ENCODE measurements at regions not wholly inside any gene's neighbourhood (a gene's known extent, or its start where the extent isn't known, plus 50 kb on each side); places are given as distances from the start of the nearest gene placed in this dataset.
"Not testable (repeated sequence)": the region's sequence is repeated elsewhere in the genome, so short reads cannot be mapped to it uniquely, and the experiment has no call there.

- no peak for DNase-seq (ENCODE audit: low spot score)
- no peak overlapping the region for H3K27ac Mint-ChIP-seq (ENCODE audit: unreplicated experiment)
- no peak for TF ChIP-seq CTCF (IDR thresholded peaks at IDR 0.05; ENCODE audit: unreplicated experiment)
- no peak overlapping the region for H3K4me3 Mint-ChIP-seq (ENCODE audit: unreplicated experiment)
- H3K27me3 Mint-ChIP-seq (ENCODE audit: unreplicated experiment): peaks cover 1% of the 10 kb centered on the region
- H3K36me3 Mint-ChIP-seq (ENCODE audit: low read depth, unreplicated experiment): no peaks in the 10 kb centered on the region
- H3K9me3 Mint-ChIP-seq (ENCODE audit: unreplicated experiment): no peaks in the 10 kb centered on the region
- no peaks in the 10 kb centered on the region for H3K4me1 Mint-ChIP-seq (ENCODE audit: unreplicated experiment)
These were observed 341.7 kb upstream of the UBE2E2 start for GRCh38 chr3:22861426-22861825.

- TF ChIP-seq CTCF (IDR thresholded peaks at IDR 0.05; ENCODE audit: unreplicated experiment): no peak
- no peaks in the 10 kb centered on the region for H3K36me3 Mint-ChIP-seq (ENCODE audit: low read depth, unreplicated experiment)
- peaks cover 1% of the 10 kb centered on the region for H3K27me3 Mint-ChIP-seq (ENCODE audit: unreplicated experiment)
- H3K9me3 Mint-ChIP-seq (ENCODE audit: unreplicated experiment): no peaks in the 10 kb centered on the region
- DNase-seq (ENCODE audit: low spot score): no peak
- no peaks in the 10 kb centered on the region for H3K4me1 Mint-ChIP-seq (ENCODE audit: unreplicated experiment)
- no peak overlapping the region for H3K4me3 Mint-ChIP-seq (ENCODE audit: unreplicated experiment)
- H3K27ac Mint-ChIP-seq (ENCODE audit: unreplicated experiment): no peak overlapping the region
These were observed 341.0 kb upstream of the UBE2E2 start for GRCh38 chr3:22862111-22862510.

GRCh38 chr3:22882834-22883233 lies 320.3 kb upstream of the UBE2E2 start:
- not testable (repeated sequence) for H3K4me3 Mint-ChIP-seq (ENCODE audit: unreplicated experiment); H3K36me3 Mint-ChIP-seq (ENCODE audit: low read depth, unreplicated experiment); H3K27me3 Mint-ChIP-seq (ENCODE audit: unreplicated experiment); H3K27ac Mint-ChIP-seq (ENCODE audit: unreplicated experiment); H3K4me1 Mint-ChIP-seq (ENCODE audit: unreplicated experiment); DNase-seq (ENCODE audit: low spot score); H3K9me3 Mint-ChIP-seq (ENCODE audit: unreplicated experiment)

- Mint-ChIP-seq H3K27ac (ENCODE audit: unreplicated experiment) (no peak overlapping the region), H3K27me3 (ENCODE audit: unreplicated experiment) (no peaks in the 10 kb centered on the region), H3K4me1 (ENCODE audit: unreplicated experiment) (no peaks in the 10 kb centered on the region), H3K36me3 (ENCODE audit: low read depth, unreplicated experiment) (no peaks in the 10 kb centered on the region), H3K9me3 (ENCODE audit: unreplicated experiment) (no peaks in the 10 kb centered on the region), H3K4me3 (ENCODE audit: unreplicated experiment) (no peak overlapping the region)
- no peak for TF ChIP-seq CTCF (IDR thresholded peaks at IDR 0.05; ENCODE audit: unreplicated experiment)
- no peak for DNase-seq (ENCODE audit: low spot score)
These were observed 318.1 kb upstream of the UBE2E2 start for GRCh38 chr3:22885039-22885438.

GRCh38 chr3:22885574-22886341 lies 317.4 kb upstream of the UBE2E2 start:
- no peak overlapping the region for H3K27ac Mint-ChIP-seq (ENCODE audit: unreplicated experiment)
- TF ChIP-seq CTCF (IDR thresholded peaks at IDR 0.05; ENCODE audit: unreplicated experiment): no peak
- DNase-seq (ENCODE audit: low spot score): no peak
- no peaks in the 10 kb centered on the region for H3K9me3 Mint-ChIP-seq (ENCODE audit: unreplicated experiment)
- no peak overlapping the region for H3K4me3 Mint-ChIP-seq (ENCODE audit: unreplicated experiment)
- no peaks in the 10 kb centered on the region for H3K27me3 Mint-ChIP-seq (ENCODE audit: unreplicated experiment)
- H3K4me1 Mint-ChIP-seq (ENCODE audit: unreplicated experiment): no peaks in the 10 kb centered on the region
- H3K36me3 Mint-ChIP-seq (ENCODE audit: low read depth, unreplicated experiment): no peaks in the 10 kb centered on the region

Measured in endothelial cell (in vitro differentiated cells).